ENCODE measurements at regions not wholly inside any gene's neighbourhood (a gene's known extent, or its start where the extent isn't known, plus 50 kb on each side); places are given as distances from the start of the nearest gene placed in this dataset.

GRCh38 chr9:89820337-89820736 is 215.5 kb downstream of the GADD45G start:
- Mint-ChIP-seq H3K4me1 (peaks cover 4% of the 10 kb centered on the region), H3K9me3 (no peaks in the 10 kb centered on the region), H3K27ac (no peak overlapping the region), H3K27me3 (peaks cover 3% of the 10 kb centered on the region), H3K36me3 (ENCODE audit: low read depth) (no peaks in the 10 kb centered on the region), H3K4me3 (no peak overlapping the region)
- ATAC-seq (no peak), DNase-seq (no peak)

GRCh38 chr9:89821081-89821480 is 216.3 kb downstream of the GADD45G start:
- no peak overlapping the region for H3K4me3 Mint-ChIP-seq
- DNase-seq (no peak), ATAC-seq (no peak)
- H3K27me3 Mint-ChIP-seq: peaks cover 3% of the 10 kb centered on the region
- no peaks in the 10 kb centered on the region for H3K36me3 Mint-ChIP-seq (ENCODE audit: low read depth)
- H3K4me1 Mint-ChIP-seq: no peaks in the 10 kb centered on the region
- no peaks in the 10 kb centered on the region for H3K9me3 Mint-ChIP-seq
- no peak overlapping the region for H3K27ac Mint-ChIP-seq

GRCh38 chr9:89822996-89823395 is 218.2 kb downstream of the GADD45G start:
- peaks cover 3% of the 10 kb centered on the region for H3K27me3 Mint-ChIP-seq
- ATAC-seq (no peak), DNase-seq (no peak)
- no peaks in the 10 kb centered on the region for H3K9me3 Mint-ChIP-seq
- no peak overlapping the region for H3K4me3 Mint-ChIP-seq
- H3K4me1 Mint-ChIP-seq: peaks cover 7% of the 10 kb centered on the region
- no peak overlapping the region for H3K27ac Mint-ChIP-seq
- H3K36me3 Mint-ChIP-seq (ENCODE audit: low read depth): no peaks in the 10 kb centered on the region

GRCh38 chr9:89825669-89826068 is 220.9 kb downstream of the GADD45G start:
- Mint-ChIP-seq H3K36me3 (ENCODE audit: low read depth) (no peaks in the 10 kb centered on the region), H3K9me3 (peaks cover 7% of the 10 kb centered on the region), H3K27ac (no peak overlapping the region), H3K4me1 (peaks cover 17% of the 10 kb centered on the region), H3K4me3 (no peak overlapping the region), H3K27me3 (no peaks in the 10 kb centered on the region)
- ATAC-seq (no peak), DNase-seq (no peak)

GRCh38 chr9:89826186-89826585 is 221.4 kb downstream of the GADD45G start:
- Mint-ChIP-seq H3K4me3 (no peak overlapping the region), H3K27ac (no peak overlapping the region), H3K36me3 (ENCODE audit: low read depth) (no peaks in the 10 kb centered on the region), H3K9me3 (peaks cover 9% of the 10 kb centered on the region), H3K27me3 (no peaks in the 10 kb centered on the region), H3K4me1 (peaks cover 17% of the 10 kb centered on the region)
- DNase-seq (no peak), ATAC-seq (no peak)

- no peak overlapping the region for H3K4me3 Mint-ChIP-seq
- ATAC-seq: no peak
- H3K27ac Mint-ChIP-seq: no peak overlapping the region
- no peaks in the 10 kb centered on the region for H3K27me3 Mint-ChIP-seq
- DNase-seq: no peak
- H3K36me3 Mint-ChIP-seq (ENCODE audit: low read depth): no peaks in the 10 kb centered on the region
- H3K4me1 Mint-ChIP-seq: peaks cover 17% of the 10 kb centered on the region
- peaks cover 15% of the 10 kb centered on the region for H3K9me3 Mint-ChIP-seq
Observed at GRCh38 chr9:89829346-89829745, 224.5 kb downstream of the GADD45G start.

GRCh38 chr9:89835666-89836065 is 230.9 kb downstream of the GADD45G start:
- ATAC-seq: no peak
- Mint-ChIP-seq H3K4me3 (no peak overlapping the region), H3K4me1 (no peaks in the 10 kb centered on the region), H3K27me3 (peaks cover 2% of the 10 kb centered on the region), H3K27ac (no peak overlapping the region), H3K36me3 (ENCODE audit: low read depth) (no peaks in the 10 kb centered on the region), H3K9me3 (peaks cover 8% of the 10 kb centered on the region)
- no peak for DNase-seq

- peaks cover 1% of the 10 kb centered on the region for H3K9me3 Mint-ChIP-seq
- H3K27ac Mint-ChIP-seq: no peak overlapping the region
- no peak overlapping the region for H3K4me3 Mint-ChIP-seq
Observed at GRCh38 chr9:89837162-89837933, 232.5 kb downstream of the GADD45G start.

GRCh38 chr9:89837934-89838310 is 233.1 kb downstream of the GADD45G start:
- Mint-ChIP-seq H3K27ac (no peak overlapping the region), H3K36me3 (ENCODE audit: low read depth) (no peaks in the 10 kb centered on the region), H3K4me3 (no peak overlapping the region), H3K27me3 (peaks cover 4% of the 10 kb centered on the region), H3K4me1 (no peaks in the 10 kb centered on the region), H3K9me3 (no peaks in the 10 kb centered on the region)
- no peak for ATAC-seq
- DNase-seq: no peak

More at GRCh38 chr9:89837162-89837933, 232.5 kb downstream of the GADD45G start:
- Mint-ChIP-seq H3K36me3 (ENCODE audit: low read depth) (no peaks in the 10 kb centered on the region), H3K27me3 (peaks cover 2% of the 10 kb centered on the region), H3K4me1 (no peaks in the 10 kb centered on the region)
- ATAC-seq (no peak), DNase-seq (no peak)

GRCh38 chr9:89838621-89839020 is 233.8 kb downstream of the GADD45G start:
- peaks cover 4% of the 10 kb centered on the region for H3K27me3 Mint-ChIP-seq
- no peaks in the 10 kb centered on the region for H3K36me3 Mint-ChIP-seq (ENCODE audit: low read depth)
- H3K27ac Mint-ChIP-seq: no peak overlapping the region
- H3K4me3 Mint-ChIP-seq: no peak overlapping the region
- H3K9me3 Mint-ChIP-seq: no peaks in the 10 kb centered on the region
- H3K4me1 Mint-ChIP-seq: no peaks in the 10 kb centered on the region
- DNase-seq: no peak
- ATAC-seq: no peak

- DNase-seq: no peak
- Mint-ChIP-seq H3K9me3 (no peaks in the 10 kb centered on the region), H3K36me3 (ENCODE audit: low read depth) (no peaks in the 10 kb centered on the region), H3K4me3 (no peak overlapping the region), H3K27ac (no peak overlapping the region), H3K27me3 (peaks cover 4% of the 10 kb centered on the region), H3K4me1 (no peaks in the 10 kb centered on the region)
- ATAC-seq: no peak
Observed at GRCh38 chr9:89839449-89839848, 234.6 kb downstream of the GADD45G start.

GRCh38 chr9:89839952-89840351 is 235.1 kb downstream of the GADD45G start:
- Mint-ChIP-seq H3K9me3 (no peaks in the 10 kb centered on the region), H3K36me3 (ENCODE audit: low read depth) (no peaks in the 10 kb centered on the region), H3K27ac (no peak overlapping the region), H3K4me1 (no peaks in the 10 kb centered on the region), H3K27me3 (peaks cover 4% of the 10 kb centered on the region), H3K4me3 (no peak overlapping the region)
- ATAC-seq: no peak
- DNase-seq: no peak

GRCh38 chr9:89841456-89841855 is 236.6 kb downstream of the GADD45G start:
- ATAC-seq: no peak
- Mint-ChIP-seq H3K4me1 (no peaks in the 10 kb centered on the region), H3K27me3 (peaks cover 2% of the 10 kb centered on the region), H3K27ac (no peak overlapping the region), H3K36me3 (ENCODE audit: low read depth) (no peaks in the 10 kb centered on the region), H3K4me3 (no peak overlapping the region), H3K9me3 (no peaks in the 10 kb centered on the region)
- no peak for DNase-seq

GRCh38 chr9:89842267-89842768 is 237.5 kb downstream of the GADD45G start:
- H3K4me1 Mint-ChIP-seq: no peaks in the 10 kb centered on the region
- no peak overlapping the region for H3K4me3 Mint-ChIP-seq
- H3K36me3 Mint-ChIP-seq (ENCODE audit: low read depth): no peaks in the 10 kb centered on the region
- ATAC-seq: no peak
- H3K27ac Mint-ChIP-seq: no peak overlapping the region
- no peak for DNase-seq
- no peaks in the 10 kb centered on the region for H3K9me3 Mint-ChIP-seq
- peaks cover 2% of the 10 kb centered on the region for H3K27me3 Mint-ChIP-seq

- Mint-ChIP-seq H3K4me1 (no peaks in the 10 kb centered on the region), H3K9me3 (no peaks in the 10 kb centered on the region), H3K27me3 (peaks cover 2% of the 10 kb centered on the region), H3K27ac (no peak overlapping the region), H3K4me3 (no peak overlapping the region), H3K36me3 (ENCODE audit: low read depth) (no peaks in the 10 kb centered on the region)
- DNase-seq (no peak), ATAC-seq (no peak)
Observed at GRCh38 chr9:89843074-89843473, 238.3 kb downstream of the GADD45G start.

All from activated naive CD8-positive, alpha-beta T cell treated with anti-CD3 and anti-CD28 coated beads, Interleukin-2, amount 50 U/mL, for 24 hours (primary cell).